D721Med (cell line): ENCODE measurements at regions not wholly inside any gene's neighbourhood (a gene's known extent, or its start where the extent isn't known, plus 50 kb on each side); places are given as distances from the start of the nearest gene placed in this dataset.

Experiments
- DNase-seq: peaks from one replicate; pipeline ENCODE4 v3.0.0; 2011; ENCODE audit warnings: low spot score; ENCODE audit not compliant: insufficient read length
- FAIRE-seq: peaks from 2 replicates; lab custom pipeline; 2011; peaks lifted over from hg19 to GRCh38; lab: Jason Lieb, UNC
- CTCF ChIP-seq: IDR thresholded peaks from 2 replicates; pipeline ENCODE4 v1.5.1; 2012; ENCODE audit warnings: mild to moderate bottlenecking, control low read depth; ENCODE audit not compliant: insufficient read depth; ENCODE audit errors: missing control alignments

DNA sequence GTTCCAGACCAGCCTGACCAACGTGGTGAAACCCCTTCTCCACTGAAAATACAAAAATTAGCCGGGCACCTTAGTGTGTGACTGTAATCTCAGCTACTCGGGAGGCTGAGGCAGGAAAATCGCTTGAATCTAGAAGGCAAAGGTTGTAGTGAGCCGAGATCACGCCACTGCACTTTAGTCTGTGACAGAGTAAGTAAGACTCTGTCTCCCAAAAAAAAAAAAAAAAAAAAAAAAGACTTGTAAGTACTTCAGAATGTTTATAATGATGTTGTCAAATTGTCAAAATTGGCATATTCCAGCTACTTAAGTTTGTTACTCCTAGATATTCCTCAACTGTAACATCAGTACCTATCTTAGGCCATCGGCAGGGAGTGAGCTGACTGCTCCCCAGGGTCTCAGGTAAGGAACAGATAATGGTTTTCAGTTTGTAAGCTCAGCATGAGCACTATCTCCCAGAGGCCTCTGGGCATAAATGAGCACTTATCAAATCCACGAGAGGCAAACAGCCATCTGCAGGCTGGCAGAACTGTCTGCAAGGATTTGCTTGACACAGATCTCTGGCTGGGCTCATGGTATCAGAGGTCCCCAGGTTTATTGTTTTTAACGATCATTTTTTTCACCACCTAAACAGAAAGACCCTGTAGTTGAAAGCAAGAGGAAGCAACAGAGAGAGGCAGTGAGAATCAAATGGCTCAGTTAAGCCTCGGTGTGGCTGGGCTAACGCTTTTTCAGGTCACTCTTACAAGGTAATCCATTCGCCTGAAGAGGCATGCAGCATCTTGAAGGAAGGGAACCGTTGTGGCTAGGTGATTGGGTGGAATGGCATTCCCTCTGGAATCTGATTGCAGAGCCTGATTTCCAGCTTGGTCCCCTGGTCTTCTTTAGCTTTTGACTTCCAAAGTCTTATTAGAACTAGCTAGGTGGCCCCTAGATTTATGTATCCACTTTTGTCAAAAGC, 115.9 kb downstream of the LY86 start:
- DNase-seq (no peak), FAIRE-seq (no peak)
- no peak for TF ChIP-seq CTCF

- FAIRE-seq: no peak
- TF ChIP-seq CTCF: no peak
Measured at GRCh38 chr6:6705061-6705425, 116.5 kb downstream of the LY86 start.

DNA sequence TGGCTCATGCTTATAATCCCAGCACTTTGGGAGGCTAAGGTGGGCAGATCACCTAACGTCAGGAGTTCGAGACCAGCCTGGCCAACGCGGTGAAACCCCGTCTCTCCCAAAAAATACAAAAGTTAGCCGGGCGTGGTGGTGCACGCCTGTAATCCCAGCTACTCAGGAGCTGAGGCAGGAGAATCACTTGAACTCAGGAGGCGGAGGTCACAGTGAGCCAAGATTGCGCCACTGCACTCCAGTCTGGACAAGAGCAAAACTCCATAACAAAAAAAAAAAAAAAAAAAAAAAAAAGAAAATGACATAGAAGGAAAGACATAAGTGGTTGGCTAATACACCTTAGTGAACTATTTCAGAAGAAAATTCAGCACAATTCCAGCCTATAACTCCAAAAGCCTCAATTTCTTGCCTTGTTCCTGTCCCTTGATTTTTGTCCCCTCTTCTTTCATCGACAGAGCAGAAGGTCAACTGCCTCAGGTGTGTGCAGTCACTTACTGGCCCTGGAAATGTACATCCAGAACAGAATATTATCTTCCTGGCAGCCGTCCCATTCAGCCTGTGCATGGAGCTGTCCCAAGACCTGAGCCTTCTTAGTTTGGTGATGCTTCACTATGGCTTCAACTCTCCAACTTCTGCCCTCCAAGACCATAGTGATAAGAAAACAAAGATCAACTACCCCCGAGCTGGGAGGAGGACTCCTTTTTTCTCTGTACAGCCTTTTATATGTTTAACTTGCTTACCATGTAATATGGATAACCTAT, 117.6 kb downstream of the LY86 start:
- no peak for FAIRE-seq
- no peak for DNase-seq
- TF ChIP-seq CTCF: no peak

More at GRCh38 chr6:6705061-6705425, 116.5 kb downstream of the LY86 start:
- DNase-seq: no peak

GRCh38 chr6:6707143-6707542, 118.6 kb downstream of the LY86 start:
- DNase-seq: no peak
- FAIRE-seq: no peak
- TF ChIP-seq CTCF: no peak

DNA sequence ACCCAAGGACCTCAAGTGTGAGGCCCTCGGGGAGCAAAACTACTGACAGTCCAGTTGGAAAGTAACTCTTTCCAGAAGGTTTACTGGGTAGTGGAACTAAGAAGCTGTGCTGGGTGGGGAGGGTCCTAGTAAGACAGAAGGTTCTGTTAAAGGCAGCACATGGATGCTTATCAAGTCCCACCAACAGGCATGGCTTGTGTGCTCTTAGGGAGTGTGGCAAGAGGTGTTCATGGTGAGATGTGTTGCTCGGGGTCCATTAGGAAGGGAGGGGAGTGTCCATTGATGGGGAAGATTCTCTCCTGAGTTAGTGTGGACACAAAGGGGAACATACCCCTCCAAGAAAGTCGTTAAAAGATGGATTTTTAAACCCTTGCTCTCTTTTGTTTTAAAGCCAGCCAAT, 120.6 kb downstream of the LY86 start:
- DNase-seq (no peak), FAIRE-seq (no peak)
- TF ChIP-seq CTCF: no peak

GRCh38 chr6:6711031-6711785, 122.7 kb downstream of the LY86 start:
- DNase-seq: no peak
- FAIRE-seq: no peak
- no peak for TF ChIP-seq CTCF
